Osteocyte (in vitro differentiated cells): ENCODE measurements at regions not wholly inside any gene's neighbourhood (a gene's known extent, or its start where the extent isn't known, plus 50 kb on each side); places are given as distances from the start of the nearest gene placed in this dataset.
"Not testable (repeated sequence)": the region's sequence is repeated elsewhere in the genome, so short reads cannot be mapped to it uniquely, and the experiment has no call there.

ENCODE experiments used
- DNase-seq: peaks from one replicate; pipeline ENCODE4 v3.0.0; 2021; ENCODE audit warnings: mixed read lengths; ENCODE audit not compliant: unreplicated experiment; ENCODE audit errors: extremely low spot score
- H3K27ac Mint-ChIP-seq: one replicate; pipeline ENCODE4 v1.8.0; 2021; ENCODE audit warnings: mild to moderate bottlenecking, mixed read lengths; ENCODE audit not compliant: unreplicated experiment
- H3K27me3 Mint-ChIP-seq: one replicate; pipeline ENCODE4 v1.8.0; 2021; ENCODE audit warnings: mixed read lengths; ENCODE audit not compliant: unreplicated experiment
- H3K36me3 Mint-ChIP-seq: one replicate; pipeline ENCODE4 v1.8.0; 2021; ENCODE audit warnings: mixed read lengths; ENCODE audit not compliant: unreplicated experiment
- H3K4me1 Mint-ChIP-seq: one replicate; pipeline ENCODE4 v1.8.0; 2021; ENCODE audit warnings: mixed read lengths; ENCODE audit not compliant: unreplicated experiment
- H3K4me3 Mint-ChIP-seq: one replicate; pipeline ENCODE4 v1.8.0; 2021; ENCODE audit warnings: mild to moderate bottlenecking, moderate library complexity, mixed read lengths; ENCODE audit not compliant: unreplicated experiment
- H3K9me3 Mint-ChIP-seq: one replicate; pipeline ENCODE4 v1.8.0; 2021; ENCODE audit warnings: mixed read lengths; ENCODE audit not compliant: unreplicated experiment
- TF ChIP-seq, protein P1 (sequence below): fragments of 200-600 bp; sonication (generic); IDR thresholded peaks from 2 replicates; pipeline ENCODE4 v1.5.0; 2021; ENCODE audit warnings: antibody characterized with exemption, mild to moderate bottlenecking, moderate library complexity

DNA sequence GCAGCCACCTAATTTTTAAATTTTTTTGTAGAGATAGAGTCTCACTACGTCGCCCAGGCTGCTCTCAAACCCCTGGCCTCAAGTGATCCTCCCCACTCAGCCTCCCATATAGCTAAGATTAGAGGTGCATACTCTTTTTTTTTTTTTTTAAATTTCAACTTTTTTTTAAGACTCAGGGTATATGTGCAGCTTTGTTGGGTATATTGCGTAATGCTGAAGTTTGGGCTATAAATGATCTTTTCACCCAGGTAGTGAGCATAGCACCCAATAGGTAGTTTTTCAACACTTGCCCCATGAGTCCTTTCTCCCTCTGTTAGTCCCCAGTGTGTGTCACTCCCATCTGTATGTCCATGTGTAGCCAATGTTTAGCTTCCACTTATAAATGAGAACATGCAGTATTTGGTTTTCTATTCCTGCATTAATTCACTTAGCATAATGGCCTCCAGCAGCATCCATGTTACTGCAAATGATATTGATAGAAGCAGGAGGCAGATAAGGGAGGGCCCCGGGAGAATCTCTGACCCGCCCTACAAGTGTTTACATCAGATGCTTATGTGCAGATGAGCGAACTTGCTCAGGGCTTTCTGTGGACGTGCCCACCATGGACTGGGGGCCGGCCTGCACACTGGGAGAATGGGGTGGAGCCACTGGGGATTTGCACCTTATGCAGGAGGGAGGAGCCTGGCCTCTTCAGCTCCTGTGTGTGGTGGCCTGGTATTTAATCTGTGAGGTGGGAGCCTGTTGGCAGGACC lies 110.3 kb upstream of the ZKSCAN2 start:
- TF ChIP-seq, protein P1, sequence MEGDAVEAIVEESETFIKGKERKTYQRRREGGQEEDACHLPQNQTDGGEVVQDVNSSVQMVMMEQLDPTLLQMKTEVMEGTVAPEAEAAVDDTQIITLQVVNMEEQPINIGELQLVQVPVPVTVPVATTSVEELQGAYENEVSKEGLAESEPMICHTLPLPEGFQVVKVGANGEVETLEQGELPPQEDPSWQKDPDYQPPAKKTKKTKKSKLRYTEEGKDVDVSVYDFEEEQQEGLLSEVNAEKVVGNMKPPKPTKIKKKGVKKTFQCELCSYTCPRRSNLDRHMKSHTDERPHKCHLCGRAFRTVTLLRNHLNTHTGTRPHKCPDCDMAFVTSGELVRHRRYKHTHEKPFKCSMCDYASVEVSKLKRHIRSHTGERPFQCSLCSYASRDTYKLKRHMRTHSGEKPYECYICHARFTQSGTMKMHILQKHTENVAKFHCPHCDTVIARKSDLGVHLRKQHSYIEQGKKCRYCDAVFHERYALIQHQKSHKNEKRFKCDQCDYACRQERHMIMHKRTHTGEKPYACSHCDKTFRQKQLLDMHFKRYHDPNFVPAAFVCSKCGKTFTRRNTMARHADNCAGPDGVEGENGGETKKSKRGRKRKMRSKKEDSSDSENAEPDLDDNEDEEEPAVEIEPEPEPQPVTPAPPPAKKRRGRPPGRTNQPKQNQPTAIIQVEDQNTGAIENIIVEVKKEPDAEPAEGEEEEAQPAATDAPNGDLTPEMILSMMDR: no peak
- Mint-ChIP-seq H3K9me3 (peaks cover 3% of the 10 kb centered on the region), H3K27ac (no peak overlapping the region), H3K4me3 (no peak overlapping the region), H3K36me3 (no peaks in the 10 kb centered on the region), H3K4me1 (no peaks in the 10 kb centered on the region), H3K27me3 (no peaks in the 10 kb centered on the region)
- DNase-seq: no peak

DNA sequence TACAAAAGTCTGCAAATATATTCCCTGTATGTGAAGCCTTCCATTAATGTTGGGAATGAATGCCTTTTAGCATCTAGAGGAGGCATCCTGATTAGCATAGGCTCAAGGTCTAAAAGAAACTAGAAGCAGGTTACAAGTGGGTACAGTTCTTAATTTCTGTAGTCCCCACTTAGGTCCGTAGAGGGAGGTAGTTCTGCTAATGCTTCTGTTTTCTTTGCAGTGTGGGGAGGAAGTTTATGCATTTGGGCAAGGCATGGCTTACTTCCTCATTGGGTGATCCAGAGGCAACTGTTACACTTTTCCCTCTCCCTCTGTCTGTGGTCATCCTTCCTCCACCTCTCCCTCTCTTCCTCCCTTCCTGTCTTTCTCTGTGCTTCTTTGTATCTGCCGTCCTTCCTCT lies 108.4 kb upstream of the ZKSCAN2 start:
- Mint-ChIP-seq H3K9me3 (peaks cover 3% of the 10 kb centered on the region), H3K4me1 (no peaks in the 10 kb centered on the region), H3K27me3 (no peaks in the 10 kb centered on the region), H3K4me3 (no peak overlapping the region), H3K36me3 (no peaks in the 10 kb centered on the region), H3K27ac (no peak overlapping the region)
- TF ChIP-seq, protein P1: no peak
- no peak for DNase-seq

DNA sequence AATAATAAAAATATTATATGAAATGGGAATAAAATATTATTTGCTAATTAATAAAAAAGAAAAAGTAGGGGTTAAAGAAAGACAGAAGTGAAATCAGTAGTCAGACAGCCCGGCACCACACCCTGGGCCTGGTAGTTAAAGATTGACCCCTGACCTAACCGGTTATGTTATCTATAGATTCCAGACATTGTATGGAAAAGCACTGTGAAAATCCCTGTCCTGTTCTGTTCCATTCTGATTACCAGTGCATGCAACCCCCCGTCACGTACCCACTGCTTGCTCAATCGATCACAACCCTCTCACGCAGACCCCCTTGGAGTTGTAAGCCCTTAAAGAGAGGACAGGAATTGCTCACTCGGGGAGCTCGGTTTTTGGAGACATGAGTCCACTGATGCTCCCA lies 101.9 kb upstream of the ZKSCAN2 start:
- not testable (repeated sequence) for H3K27ac Mint-ChIP-seq, H3K27me3 Mint-ChIP-seq, H3K4me3 Mint-ChIP-seq, H3K9me3 Mint-ChIP-seq, H3K4me1 Mint-ChIP-seq, H3K36me3 Mint-ChIP-seq, DNase-seq

DNA sequence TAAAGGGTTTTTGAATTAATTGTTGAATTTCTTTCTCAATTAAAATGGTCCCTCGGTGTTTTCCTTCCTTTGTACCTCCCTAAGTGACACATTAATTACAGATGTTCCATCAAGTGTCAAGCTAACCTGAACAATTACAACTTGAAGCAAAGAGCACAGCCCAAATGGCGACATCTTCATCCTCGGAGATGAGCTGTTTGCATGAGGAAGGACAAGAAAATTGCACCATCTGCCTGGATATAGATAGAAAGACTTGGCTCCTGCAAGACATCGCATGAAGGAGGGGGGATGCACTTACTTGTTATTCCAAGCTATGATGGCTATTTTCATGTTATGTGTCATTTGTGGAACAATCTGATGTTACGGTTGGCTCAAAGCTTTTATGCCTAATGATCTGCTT lies 86.4 kb upstream of the ZKSCAN2 start:
- peaks cover 11% of the 10 kb centered on the region for H3K9me3 Mint-ChIP-seq
- TF ChIP-seq, protein P1: no peak
- DNase-seq: no peak
- H3K27me3 Mint-ChIP-seq: no peaks in the 10 kb centered on the region
- H3K4me3 Mint-ChIP-seq: no peak overlapping the region
- no peak overlapping the region for H3K27ac Mint-ChIP-seq
- no peaks in the 10 kb centered on the region for H3K4me1 Mint-ChIP-seq
- no peaks in the 10 kb centered on the region for H3K36me3 Mint-ChIP-seq

DNA sequence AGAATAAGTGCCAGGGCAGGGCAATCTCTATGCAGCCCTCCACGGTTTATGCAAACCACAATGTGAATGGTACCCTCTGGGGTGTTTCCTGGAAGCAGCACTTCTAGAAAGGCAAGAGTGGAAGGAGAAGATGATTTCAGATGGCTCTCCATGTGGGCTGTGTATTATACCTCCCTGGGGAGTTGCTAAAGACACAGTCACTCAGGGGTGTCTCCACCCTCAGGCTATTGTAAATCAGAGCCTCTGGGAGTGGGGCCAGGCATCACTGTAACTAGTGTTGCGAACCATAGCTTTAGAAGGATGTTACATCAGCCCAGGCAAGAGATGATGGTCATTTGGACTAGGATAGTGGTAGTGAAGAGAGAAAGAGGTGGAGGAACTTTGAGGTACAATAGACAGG lies 83.3 kb upstream of the ZKSCAN2 start:
- no peaks in the 10 kb centered on the region for H3K36me3 Mint-ChIP-seq
- TF ChIP-seq, protein P1: no peak
- H3K27me3 Mint-ChIP-seq: no peaks in the 10 kb centered on the region
- H3K27ac Mint-ChIP-seq: no peak overlapping the region
- DNase-seq: peak; percentile 32
- no peak overlapping the region for H3K4me3 Mint-ChIP-seq
- peaks cover 6% of the 10 kb centered on the region for H3K9me3 Mint-ChIP-seq
- H3K4me1 Mint-ChIP-seq: no peaks in the 10 kb centered on the region
